ENCODE measurements at regions not wholly inside any gene's neighbourhood (a gene's known extent, or its start where the extent isn't known, plus 50 kb on each side); places are given as distances from the start of the nearest gene placed in this dataset.

GRCh38 chr5:6187501-6187900, 190.8 kb downstream of the MED10 start:
- H3K9me3 ChIP-seq (ENCODE audit: insufficient read depth in 2 of 2, low read depth in 1 of 2, low read length in 1 of 2) = no peaks in the 10 kb centered on the region
- H2BK120ac ChIP-seq (replicated peaks; ENCODE audit: low read depth, low read length) = no peak overlapping the region
- H3K14ac ChIP-seq (ENCODE audit: insufficient read length) = no peak overlapping the region
- TF ChIP-seq, protein P1, sequence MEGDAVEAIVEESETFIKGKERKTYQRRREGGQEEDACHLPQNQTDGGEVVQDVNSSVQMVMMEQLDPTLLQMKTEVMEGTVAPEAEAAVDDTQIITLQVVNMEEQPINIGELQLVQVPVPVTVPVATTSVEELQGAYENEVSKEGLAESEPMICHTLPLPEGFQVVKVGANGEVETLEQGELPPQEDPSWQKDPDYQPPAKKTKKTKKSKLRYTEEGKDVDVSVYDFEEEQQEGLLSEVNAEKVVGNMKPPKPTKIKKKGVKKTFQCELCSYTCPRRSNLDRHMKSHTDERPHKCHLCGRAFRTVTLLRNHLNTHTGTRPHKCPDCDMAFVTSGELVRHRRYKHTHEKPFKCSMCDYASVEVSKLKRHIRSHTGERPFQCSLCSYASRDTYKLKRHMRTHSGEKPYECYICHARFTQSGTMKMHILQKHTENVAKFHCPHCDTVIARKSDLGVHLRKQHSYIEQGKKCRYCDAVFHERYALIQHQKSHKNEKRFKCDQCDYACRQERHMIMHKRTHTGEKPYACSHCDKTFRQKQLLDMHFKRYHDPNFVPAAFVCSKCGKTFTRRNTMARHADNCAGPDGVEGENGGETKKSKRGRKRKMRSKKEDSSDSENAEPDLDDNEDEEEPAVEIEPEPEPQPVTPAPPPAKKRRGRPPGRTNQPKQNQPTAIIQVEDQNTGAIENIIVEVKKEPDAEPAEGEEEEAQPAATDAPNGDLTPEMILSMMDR (IDR thresholded peaks at IDR 0.05; ENCODE audit: control extremely low read depth in 1 of 3, insufficient read depth in 1 of 3, low read depth in 1 of 3, low read length in 3 of 3) = no peak
- TF ChIP-seq ZNF274 (IDR thresholded peaks at IDR 0.05; ENCODE audit: borderline replicate concordance, extremely low read depth, low read length) = no peak
- TF ChIP-seq POLR2AphosphoS5 (IDR thresholded peaks at IDR 0.05; ENCODE audit: low read depth, low read length) = no peak
- TF ChIP-seq SAP30 (IDR thresholded peaks at IDR 0.05; ENCODE audit: insufficient read depth, insufficient replicate concordance, low read length) = no peak
- no peak for TF ChIP-seq POLR2A (IDR thresholded peaks at IDR 0.05; ENCODE audit: control extremely low read depth in 1 of 2, low read depth in 2 of 2, low read length in 2 of 2)
- no peak overlapping the region for H3K56ac ChIP-seq (replicated peaks; ENCODE audit: insufficient read length, low read depth, low read length)
- DNase-seq (ENCODE audit: low read depth in 1 of 2, low spot score in 2 of 2) = no peak
- H3K36me3 ChIP-seq (ENCODE audit: control insufficient read depth in 2 of 4, insufficient read depth in 4 of 4, low read length in 3 of 4) = no peaks in the 10 kb centered on the region
- H2BK5ac ChIP-seq (ENCODE audit: low read depth, low read length) = no peak overlapping the region
- H3K4ac ChIP-seq (replicated peaks; ENCODE audit: insufficient read length, low read depth, low read length) = no peak overlapping the region
- H2BK20ac ChIP-seq (ENCODE audit: low read length) = no peak overlapping the region
- FAIRE-seq = no peak
- H4K91ac ChIP-seq (replicated peaks; ENCODE audit: insufficient read length, low read length) = no peak overlapping the region
- ChIA-PET POLR2A (ENCODE audit: partially characterized antibody) (no interaction called here), CTCF (ENCODE audit: partially characterized antibody) (interaction anchor here (1.3 kb wide), 1 partner anchor 14 kb away, joined by 4 read pairs; no protein-coding TSS in a partner anchor)
- H3K18ac ChIP-seq (ENCODE audit: extremely low read depth, low read length) = no peak overlapping the region
- H3K4me3 ChIP-seq (ENCODE audit: extremely low read depth in 1 of 4, insufficient read depth in 2 of 4, low read depth in 3 of 4, low read length in 4 of 4) = no peak overlapping the region
- no peak overlapping the region for H3K27ac ChIP-seq (ENCODE audit: low read depth, low read length)
- H4K20me1 ChIP-seq (replicated peaks in 1 of 2; ENCODE audit: control insufficient read depth in 1 of 2, insufficient read depth in 2 of 2, low read length in 2 of 2) = peaks cover 0 to 1% of the 10 kb centered on the region in 2 experiments
- no peak overlapping the region for H3K23ac ChIP-seq (ENCODE audit: insufficient read length)
- H3K27me3 ChIP-seq (replicated peaks in 1 of 4; ENCODE audit: control insufficient read depth in 3 of 4, extremely low read depth in 1 of 4, insufficient read depth in 3 of 4, low read length in 3 of 4) = no peaks in the 10 kb centered on the region
- H3K9ac ChIP-seq (replicated peaks in 1 of 4; ENCODE audit: extremely low read depth in 1 of 4, low read depth in 3 of 4, low read length in 3 of 4) = no peak overlapping the region
- H3K79me1 ChIP-seq (ENCODE audit: low read depth, low read length) = no peaks in the 10 kb centered on the region
- no peak overlapping the region for H2BK12ac ChIP-seq (ENCODE audit: low read depth, low read length)
- 81% methylated on average over 4 of the region's 4 CpGs; no CpG with 5 or more reads in 1 of the 2 experiments for WGBS, 2 experiments (ENCODE audit: extremely low coverage in 1 of 2, insufficient coverage in 1 of 2, insufficient read length in 1 of 2, insufficient replicate concordance in 2 of 2, low coverage in 1 of 2, low lambda C conversion rate in 2 of 2, missing lambda C conversion rate in 1 of 2)
- no peaks in the 10 kb centered on the region for H3K79me2 ChIP-seq (ENCODE audit: control insufficient read depth in 1 of 2, insufficient read depth in 2 of 2, low read length in 2 of 2)
- H4K5ac ChIP-seq (ENCODE audit: insufficient read length, low read depth, low read length) = no peak overlapping the region
- H4K8ac ChIP-seq (ENCODE audit: extremely low read depth, insufficient read depth, low read length) = no peak overlapping the region
- H2BK15ac ChIP-seq (ENCODE audit: low read length) = no peak overlapping the region
- H2AFZ ChIP-seq (ENCODE audit: low read length) = no peak overlapping the region
- peaks cover 1% of the 10 kb centered on the region; the same call in 1 of the 2 replicates for H3K23me2 ChIP-seq (ENCODE audit: low read depth, low read length)
- H2AK5ac ChIP-seq (ENCODE audit: low read depth, low read length) = no peak overlapping the region
- no peaks in the 10 kb centered on the region; a peak in 1 of 7 replicates for H3K4me1 ChIP-seq (replicated peaks in 1 of 4; ENCODE audit: control insufficient read depth in 3 of 4, insufficient read depth in 4 of 4, low read length in 3 of 4)
- H3K4me2 ChIP-seq (ENCODE audit: insufficient read depth in 1 of 2, low read depth in 2 of 2, low read length in 2 of 2) = no peak overlapping the region

All from H1 (cell line).